ENCODE measurements at regions not wholly inside any gene's neighbourhood (a gene's known extent, or its start where the extent isn't known, plus 50 kb on each side); places are given as distances from the start of the nearest gene placed in this dataset.
"Not testable (repeated sequence)": the region's sequence is repeated elsewhere in the genome, so short reads cannot be mapped to it uniquely, and the experiment has no call there.

GRCh38 chr2:145007093-145007959 is 487.4 kb upstream of the ZEB2 start:
- no peak for DNase-seq

DNA sequence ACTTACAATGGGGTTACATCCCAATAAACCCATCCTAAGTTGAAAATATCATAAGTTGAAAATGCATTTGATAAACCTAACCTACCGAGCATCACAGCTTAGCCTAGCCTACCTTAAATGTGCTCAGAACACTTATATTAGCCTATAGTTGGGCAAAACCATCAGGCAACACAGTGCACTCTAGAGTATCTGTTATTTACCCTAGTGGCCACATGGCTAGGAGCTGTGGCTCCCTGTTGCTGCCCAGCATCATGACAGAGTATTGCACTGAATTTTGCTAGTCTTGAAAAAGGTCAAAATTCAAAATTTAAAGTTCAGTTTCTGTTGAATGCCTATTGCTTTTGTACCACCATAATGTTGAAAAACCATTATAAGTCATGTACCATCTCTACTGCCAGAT is 482.7 kb upstream of the ZEB2 start:
- DNase-seq = no peak

GRCh38 chr2:145000376-145000775 is 480.5 kb upstream of the ZEB2 start:
- no peak for DNase-seq

DNA sequence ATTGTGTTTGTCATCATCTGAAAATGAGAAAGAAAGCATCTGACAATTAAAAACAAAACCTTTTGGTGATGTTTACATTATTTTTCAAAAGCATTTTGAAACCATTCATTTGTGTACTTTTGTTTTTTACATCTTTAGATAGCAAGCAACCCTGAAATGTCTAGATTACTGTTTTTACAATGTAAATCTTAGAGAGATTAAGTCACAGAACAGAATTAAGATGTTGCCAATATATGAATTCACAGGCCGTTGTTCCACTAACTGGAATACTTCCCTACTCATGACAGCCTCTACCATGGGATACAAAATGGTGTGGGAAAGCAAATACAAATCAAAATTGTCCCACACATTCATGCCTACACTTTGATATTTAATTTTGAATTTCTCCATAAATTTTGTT is 480.0 kb upstream of the ZEB2 start:
- DNase-seq = no peak

- DNase-seq = no peak
Observed at GRCh38 chr2:144999071-144999875, 479.4 kb upstream of the ZEB2 start.

DNA sequence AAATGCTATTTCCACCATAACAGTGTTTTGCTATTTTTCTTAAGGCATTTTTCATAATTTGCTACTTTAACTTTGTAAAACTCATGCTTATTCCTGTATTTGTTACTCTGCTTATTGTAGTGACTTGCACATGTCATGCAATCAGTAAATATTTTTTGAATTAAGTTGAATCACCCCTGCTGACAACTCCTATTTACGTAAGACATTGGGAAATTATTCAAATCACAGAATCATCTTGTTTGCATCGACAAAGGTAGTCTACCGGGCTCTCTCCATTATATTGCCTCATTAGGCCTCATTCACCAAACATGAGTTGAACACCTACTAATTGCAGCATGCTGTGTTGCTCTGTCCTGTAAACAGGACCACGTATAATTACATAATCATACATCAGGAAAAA is 478.5 kb upstream of the ZEB2 start:
- no peak for DNase-seq

GRCh38 chr2:144996225-144996795 is 476.4 kb upstream of the ZEB2 start:
- DNase-seq = no peak

GRCh38 chr2:144995482-144995881 is 475.6 kb upstream of the ZEB2 start:
- no peak for DNase-seq

DNA sequence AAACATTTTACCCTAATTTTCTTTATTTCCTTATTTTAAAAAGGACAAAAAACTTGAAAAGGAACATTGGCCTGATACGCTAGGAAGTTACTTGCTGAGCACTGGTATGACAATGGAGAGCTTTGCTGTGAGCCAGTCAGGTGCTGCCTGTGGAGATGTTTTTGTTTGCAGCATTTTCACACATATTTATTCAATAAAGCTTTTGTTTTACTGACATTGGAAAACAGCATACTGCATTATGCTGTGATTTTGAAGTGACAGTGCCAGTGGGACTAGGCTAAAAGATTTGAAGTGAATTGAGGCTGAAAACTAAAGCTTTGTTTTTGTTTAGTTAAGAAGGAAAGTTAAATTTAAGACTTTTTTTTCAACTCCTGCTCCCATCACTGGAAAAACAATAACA is 470.7 kb upstream of the ZEB2 start:
- DNase-seq = no peak

DNA sequence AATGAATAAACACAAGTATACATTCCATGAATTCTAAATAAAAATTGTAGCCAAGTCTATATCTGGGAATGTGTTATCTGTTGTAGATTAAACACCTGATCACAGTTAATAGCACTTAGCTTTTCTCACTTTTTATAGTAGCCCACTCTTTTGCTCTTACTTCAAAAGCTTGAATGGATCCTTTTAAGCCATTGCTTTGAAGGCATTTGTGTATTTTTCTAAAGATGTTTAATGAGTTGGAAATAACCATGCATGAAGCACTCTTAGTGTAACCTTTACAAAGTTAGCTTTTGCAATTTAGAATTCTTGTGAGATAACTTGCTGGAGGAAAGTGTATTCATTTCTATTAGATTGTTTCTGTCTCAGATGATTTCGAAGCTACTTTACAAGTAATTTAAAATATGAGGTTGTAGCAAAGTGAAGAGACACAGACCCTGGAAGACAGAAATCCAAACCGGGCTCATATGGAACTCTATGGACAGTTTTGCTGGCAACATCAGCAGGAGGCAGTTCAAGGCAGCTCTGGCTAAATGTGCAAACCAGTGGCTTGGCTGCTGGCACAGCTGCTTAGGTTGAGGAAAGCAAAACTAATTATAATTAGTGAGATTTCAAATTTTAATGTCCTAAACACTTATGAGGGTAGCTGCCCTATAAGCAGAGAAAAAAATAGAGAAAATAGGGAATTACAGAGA is 469.8 kb upstream of the ZEB2 start:
- DNase-seq = no peak

DNA sequence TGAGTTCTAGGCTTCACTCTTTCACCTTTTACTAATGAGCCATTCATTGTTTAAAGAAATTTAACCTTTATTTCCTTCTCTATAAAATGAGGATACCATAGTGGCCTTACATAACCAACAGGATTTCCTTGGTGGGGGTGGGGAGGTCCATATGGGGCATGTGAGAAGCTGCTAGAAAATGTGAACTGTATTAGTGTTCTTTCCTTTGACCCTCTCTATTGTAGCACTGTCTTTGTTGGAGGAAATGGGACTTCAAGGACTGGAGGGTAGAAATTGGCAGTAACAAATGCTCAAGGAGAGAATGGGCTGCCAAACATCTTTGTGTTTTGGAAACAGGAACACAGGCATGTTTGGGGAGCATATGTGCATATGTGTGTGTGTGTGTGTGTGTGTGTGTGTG is 468.7 kb upstream of the ZEB2 start:
- no peak for DNase-seq

DNA sequence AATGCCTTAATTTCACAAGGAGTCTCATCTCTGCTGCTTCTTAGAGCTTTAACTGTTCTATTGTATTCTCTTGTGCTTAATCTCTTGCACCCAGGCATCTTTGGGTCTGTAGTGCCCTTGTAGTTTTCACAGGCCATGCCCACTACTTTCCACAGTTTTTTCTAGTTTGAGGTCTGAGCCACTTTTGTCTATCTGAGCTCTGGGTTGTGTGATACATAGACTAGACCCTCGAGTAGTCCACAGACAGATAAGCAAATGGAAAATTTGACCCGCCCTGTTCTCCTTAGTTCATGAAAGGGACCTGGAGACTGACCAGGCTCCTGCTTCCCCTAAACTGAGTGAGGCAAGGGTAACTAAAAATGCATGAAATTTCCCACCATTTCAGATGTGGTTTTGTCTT is 466.8 kb upstream of the ZEB2 start:
- no peak for DNase-seq

GRCh38 chr2:144984038-144984437 is 464.1 kb upstream of the ZEB2 start:
- no peak for DNase-seq

GRCh38 chr2:144983107-144983506 is 463.2 kb upstream of the ZEB2 start:
- DNase-seq = no peak

GRCh38 chr2:144982481-144982880 is 462.6 kb upstream of the ZEB2 start:
- DNase-seq = no peak

DNA sequence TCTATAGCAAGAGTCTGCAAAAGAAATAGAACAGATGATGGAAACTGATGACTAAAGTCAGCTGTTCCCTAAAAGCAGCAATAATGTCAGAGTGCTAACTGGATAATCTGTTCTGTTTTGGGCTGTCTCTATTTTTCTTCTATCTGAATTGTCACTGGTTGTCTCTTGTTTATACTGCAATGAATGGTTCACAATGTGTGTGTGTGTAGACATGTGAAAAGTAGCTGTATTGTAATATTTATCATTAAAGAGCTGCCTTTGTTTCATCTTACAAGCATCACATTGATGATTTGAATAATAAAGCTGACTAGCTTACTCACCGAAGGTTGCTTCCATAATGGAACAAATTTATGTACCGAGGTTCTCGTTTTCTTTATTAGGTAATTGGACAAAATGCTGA is 456.0 kb upstream of the ZEB2 start:
- DNase-seq = no peak

DNA sequence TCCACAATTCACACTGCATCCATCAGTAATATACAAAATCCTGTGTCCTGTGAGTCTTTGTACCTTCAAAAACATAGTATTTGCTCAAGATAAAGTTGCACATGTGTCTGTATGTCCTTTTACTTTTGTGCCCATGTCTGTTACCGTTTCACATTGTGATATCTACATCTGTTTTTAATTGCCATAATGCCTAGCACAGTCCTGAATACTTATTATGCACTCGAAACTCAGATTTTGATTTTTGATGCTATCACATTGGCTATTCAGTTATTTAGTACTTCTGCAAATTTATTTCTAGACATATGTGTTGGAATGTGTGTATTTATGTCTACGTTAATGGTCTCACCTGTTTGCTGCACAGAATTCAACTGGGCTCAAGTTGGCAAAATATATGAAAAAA is 452.8 kb upstream of the ZEB2 start:
- no peak for DNase-seq

DNA sequence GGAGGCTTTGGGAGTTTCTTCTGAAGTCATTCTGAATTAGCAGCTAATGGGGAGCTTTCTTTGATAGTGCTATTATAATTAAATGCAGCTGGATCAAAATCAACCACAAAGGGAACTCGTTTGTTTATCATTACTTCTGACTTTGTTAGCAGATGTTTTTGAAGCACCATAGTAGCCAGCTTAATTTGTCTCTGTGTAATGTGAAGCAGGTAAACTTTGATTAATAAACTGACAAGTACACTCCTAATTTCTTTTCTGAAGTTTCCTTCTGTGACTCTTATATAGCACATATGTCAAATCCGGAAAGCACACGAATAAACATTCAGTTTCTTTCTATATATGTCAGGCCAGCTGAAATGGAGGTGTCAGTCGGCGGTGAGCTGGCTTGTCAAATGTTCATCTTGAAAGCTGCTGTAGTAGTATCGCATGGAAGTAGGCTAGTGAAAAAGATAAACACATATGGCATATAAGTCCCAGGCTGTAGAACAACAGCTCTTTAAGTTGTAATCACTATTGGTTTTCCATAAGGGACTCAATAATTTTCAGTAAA is 451.9 kb upstream of the ZEB2 start:
- DNase-seq = no peak

- DNase-seq = not testable (repeated sequence)
Observed at GRCh38 chr2:144970410-144970809, 450.5 kb upstream of the ZEB2 start.

- DNase-seq = not testable (repeated sequence)
Observed at GRCh38 chr2:144969564-144969963, 449.6 kb upstream of the ZEB2 start.

GRCh38 chr2:144967961-144968360 is 448.0 kb upstream of the ZEB2 start:
- DNase-seq = no peak

DNA sequence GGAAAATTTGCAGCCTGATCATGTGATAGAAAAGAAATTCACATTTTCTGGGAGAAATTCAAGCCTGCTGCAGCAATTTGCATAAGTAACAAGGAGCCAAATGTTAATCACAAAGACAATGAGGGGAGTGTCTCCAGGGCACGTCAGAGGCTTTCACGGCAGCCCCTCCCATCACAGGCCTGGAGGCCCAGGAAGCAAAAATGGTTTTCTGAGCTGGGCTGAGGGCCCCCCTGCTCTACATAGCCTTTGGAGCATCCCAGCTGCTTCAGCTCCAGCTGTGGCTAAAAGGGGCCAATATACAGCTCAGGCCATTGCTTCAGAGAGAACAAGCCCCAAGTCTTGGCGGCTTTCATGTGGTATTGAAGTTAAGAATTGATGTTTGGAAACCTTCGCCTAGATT is 445.3 kb upstream of the ZEB2 start:
- DNase-seq = no peak
